ENCODE measurements at regions not wholly inside any gene's neighbourhood (a gene's known extent, or its start where the extent isn't known, plus 50 kb on each side); places are given as distances from the start of the nearest gene placed in this dataset.

DNA sequence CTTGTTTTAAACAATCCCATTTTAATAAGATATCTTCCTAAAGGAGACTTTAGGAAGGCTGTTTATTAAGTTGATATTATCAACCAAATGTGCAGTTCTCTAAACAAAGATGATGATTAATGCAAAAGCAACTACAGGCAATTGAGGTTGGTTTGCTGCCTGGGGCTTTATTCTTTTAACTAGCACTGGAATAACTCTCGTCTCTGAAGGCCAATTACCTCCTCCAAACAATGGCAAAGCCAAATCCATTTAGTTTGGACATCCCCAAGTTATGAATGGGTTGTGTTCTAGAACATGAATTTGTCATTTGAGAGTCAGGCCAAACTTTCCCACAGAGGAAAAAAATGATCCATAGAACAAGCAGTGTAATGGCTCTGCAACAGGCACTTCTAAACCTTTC, 114.1 kb downstream of the SLC16A9 start:
- DNase-seq = no peak

GRCh38 chr10:59593768-59594167, 115.9 kb downstream of the SLC16A9 start:
- DNase-seq = no peak

DNA sequence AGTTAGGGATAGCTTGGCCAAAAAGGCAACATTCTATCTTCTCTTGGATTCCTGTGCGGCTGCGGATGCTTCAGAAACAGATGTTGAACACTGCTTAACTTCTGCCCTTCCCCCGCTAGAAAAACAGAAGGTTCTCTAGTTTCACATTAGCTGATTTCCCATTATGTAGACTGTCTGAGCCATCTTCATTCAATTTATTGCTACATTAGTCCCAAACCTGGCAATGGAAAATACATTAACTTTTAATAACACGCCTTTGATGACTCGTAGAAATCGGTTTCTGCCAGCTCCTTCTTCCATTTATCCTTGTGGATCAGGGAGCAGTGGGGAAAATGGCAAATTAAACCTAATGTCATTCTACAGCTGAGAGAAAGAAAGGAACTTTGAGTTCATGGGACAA, 119.9 kb downstream of the SLC16A9 start:
- DNase-seq = no peak

GRCh38 chr10:59588791-59589190, 120.9 kb downstream of the SLC16A9 start:
- DNase-seq = no peak

GRCh38 chr10:59587756-59588140, 121.9 kb downstream of the SLC16A9 start:
- DNase-seq = no peak

DNA sequence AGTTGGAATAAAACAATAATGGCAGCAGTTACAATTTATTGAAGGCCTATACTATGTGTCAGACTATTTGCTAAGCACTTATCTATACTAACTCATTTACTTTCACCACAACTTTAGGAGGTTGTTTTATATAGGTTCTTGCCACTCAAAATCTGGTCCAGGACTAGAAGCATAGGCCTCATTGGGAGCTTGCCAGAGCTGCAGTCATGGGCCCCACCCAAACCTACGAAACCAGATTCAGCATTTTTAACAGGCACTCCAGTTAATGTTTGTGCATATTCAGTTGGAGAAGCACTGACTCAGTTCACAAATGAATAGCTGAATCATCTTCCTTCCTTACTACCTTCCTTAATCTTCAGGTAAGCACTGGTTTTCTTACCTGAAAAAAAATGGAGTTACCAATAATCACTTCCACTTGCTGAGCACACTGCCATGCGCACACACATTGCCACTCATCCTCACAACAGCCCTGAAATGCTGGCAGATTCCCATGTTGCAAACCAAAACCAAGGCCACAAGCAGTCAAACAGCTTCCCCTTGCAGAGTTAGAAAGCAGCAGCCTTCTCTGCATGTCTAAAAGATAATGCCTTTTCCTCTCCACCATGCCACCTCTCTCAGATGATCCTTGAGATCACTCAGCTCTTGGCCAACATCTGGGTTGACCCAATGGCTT, 122.4 kb downstream of the SLC16A9 start:
- DNase-seq = no peak

GRCh38 chr10:59586407-59586891, 123.2 kb downstream of the SLC16A9 start:
- no peak for DNase-seq

GRCh38 chr10:59585046-59585700, 124.5 kb downstream of the SLC16A9 start:
- no peak for DNase-seq

- no peak for DNase-seq
Measured at GRCh38 chr10:59582780-59583179, 126.9 kb downstream of the SLC16A9 start.

DNA sequence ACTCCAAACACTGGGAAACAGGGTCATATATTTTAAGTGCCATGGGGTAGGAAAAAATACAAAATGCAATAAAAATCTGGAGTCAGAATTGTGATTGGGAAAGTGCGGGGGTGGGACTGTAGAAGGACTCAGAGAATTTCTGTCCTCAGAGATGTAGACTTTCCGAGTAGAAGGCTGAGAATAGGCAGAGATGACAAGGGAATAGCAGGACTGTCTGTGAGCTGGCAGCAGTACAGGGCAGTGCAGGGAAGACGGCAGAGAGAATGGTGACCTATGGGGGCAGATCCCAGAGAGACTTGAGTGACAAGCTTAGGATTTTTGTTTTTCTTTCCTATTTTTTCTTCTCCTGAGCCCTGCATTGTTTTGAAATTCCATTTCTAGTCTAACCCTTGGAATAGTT, 127.6 kb downstream of the SLC16A9 start:
- no peak for DNase-seq

DNA sequence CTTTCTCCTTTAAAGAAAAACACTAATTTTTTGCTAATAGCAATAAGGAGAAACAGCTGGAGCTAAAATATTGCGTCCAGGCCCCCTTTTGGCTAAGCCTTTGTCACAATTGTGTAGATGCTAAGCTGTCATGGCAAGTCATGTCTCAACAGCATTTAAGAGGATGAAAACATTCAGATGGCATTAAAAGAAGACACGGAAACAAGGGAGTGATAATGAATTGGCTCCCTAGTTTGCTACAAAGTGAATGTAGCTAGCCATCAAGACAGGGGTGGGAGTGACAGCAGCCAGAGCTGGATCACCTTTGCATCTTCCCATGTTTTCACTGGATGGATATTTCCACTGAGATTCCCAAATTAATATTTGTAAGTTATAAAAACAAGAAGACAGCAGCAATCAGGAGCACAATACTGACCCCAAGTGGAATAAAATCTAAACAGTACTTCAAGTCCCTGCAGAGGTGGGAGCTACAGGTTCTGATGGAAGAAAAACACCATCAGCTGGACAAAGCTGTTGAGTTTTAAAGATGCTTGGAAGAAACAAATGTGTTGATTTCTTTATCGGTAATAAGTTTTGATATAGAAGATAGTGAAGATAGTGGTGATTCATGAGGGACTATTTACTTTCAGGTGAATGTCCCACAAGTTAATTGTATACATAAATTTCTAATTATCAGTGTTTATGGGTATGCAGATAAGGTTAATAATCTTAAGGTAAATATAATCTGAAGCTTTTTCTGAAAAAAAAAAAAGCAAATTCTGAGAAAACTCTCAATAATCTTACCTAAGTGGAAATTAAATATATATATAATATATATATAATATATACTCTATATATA, 129.4 kb downstream of the SLC16A9 start:
- no peak for DNase-seq

- DNase-seq = no peak
Measured at GRCh38 chr10:59578741-59579140, 130.9 kb downstream of the SLC16A9 start.

- DNase-seq = no peak
Measured at GRCh38 chr10:59577984-59578383, 131.7 kb downstream of the SLC16A9 start.

- no peak for DNase-seq
Measured at GRCh38 chr10:59575269-59575668, 134.4 kb downstream of the SLC16A9 start.

- no peak for DNase-seq
Measured at GRCh38 chr10:59563531-59563930, 146.1 kb downstream of the SLC16A9 start.

DNA sequence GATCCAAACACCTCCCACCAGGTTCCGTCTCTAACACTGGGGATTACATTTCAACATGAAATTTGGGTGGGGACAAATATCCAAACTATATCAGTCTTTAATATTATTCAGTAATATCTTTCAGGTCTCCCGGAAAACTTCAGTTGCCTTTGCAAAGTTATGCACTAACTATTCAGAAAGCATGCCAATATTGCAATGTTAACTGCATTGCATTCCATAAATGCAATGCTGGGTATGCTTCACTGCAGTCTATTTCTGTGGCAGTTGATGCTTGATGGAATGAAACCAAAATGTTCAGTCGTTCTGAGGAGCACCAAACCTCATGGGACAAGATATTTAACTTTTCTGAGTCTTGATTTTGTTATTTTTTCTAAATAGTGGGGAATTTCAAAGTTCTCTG, 147.5 kb downstream of the SLC16A9 start:
- DNase-seq = no peak

- DNase-seq = peak; percentile 49
Measured at GRCh38 chr10:59561477-59562121, 148.1 kb downstream of the SLC16A9 start.

DNA sequence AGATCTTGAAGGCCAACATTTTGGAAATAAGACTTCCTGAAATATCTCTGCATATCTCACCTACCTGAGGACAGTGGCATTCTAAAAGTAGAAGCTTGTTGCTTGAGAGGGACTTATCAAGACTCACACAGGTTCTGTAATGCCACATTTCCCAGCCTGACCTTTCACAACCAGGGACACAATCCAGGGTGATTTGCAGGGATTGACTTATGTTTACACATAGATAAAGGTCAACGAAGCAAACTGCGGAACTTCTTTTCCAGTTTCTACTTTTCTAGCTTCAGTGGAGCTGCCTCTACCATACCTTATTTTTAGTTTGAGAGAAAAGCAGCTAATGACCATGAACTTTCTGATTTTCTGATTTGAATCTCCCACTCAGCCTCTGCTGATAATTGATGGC, 148.7 kb downstream of the SLC16A9 start:
- no peak for DNase-seq

GRCh38 chr10:59560161-59560560, 149.5 kb downstream of the SLC16A9 start:
- DNase-seq = no peak

DNA sequence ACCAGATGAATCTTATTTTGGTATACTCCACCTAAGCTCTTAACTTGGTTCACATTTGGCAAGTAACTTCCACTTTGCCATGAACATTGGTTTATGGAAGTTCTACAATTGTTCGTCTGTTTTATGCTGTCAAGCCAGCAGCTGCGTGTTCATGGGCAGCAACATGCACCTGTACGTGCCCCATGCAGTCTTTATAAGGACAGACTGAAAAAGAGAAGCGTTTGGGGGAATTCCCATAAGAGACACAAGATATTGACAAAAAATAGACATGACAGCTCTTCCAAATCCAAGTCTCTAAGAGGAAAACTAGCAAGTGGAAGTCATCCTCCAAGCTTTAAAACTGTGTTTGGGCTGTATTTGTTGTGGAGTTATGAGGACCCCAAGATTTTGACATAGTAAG, 151.6 kb downstream of the SLC16A9 start:
- DNase-seq = no peak

DNA sequence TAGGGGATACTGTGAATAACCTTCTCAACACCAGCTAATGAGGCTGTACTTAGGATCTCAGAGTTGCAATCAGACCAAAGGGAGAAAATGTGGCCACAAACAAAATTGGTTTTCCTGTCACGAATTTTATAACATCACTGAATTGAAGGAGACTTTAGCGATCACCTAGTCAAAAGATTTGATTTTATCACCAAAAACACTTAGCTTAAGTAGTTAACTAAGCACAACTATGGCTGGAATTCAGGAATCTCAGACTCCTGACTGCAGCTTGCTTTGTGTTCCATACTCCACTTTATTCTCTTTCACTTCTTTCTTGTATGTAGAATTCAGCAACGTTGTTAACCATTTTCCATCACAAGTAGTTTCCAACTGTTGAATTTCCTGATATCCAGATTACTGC, 152.0 kb downstream of the SLC16A9 start:
- no peak for DNase-seq

DNA sequence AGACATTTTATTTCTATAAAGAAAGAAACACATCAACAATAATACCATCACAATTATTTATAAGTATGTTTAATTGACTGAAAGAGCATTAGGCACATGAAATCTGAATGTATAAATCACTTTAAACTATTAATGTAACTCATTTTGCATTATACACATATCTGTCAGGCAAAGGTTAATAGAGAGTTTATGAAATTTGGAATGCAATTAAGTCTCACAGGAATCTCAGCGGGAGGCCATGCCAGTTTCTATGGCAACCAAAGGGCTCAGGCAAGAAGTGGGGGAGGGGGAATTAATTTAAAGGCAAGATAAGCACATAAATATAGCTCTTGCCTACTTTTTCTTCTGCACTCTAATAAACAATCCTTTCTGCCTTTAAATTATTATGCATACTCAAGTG, 152.6 kb downstream of the SLC16A9 start:
- DNase-seq = no peak

- no peak for DNase-seq
Measured at GRCh38 chr10:59553162-59553900, 156.3 kb downstream of the SLC16A9 start.
